ENCODE measurements at regions not wholly inside any gene's neighbourhood (a gene's known extent, or its start where the extent isn't known, plus 50 kb on each side); places are given as distances from the start of the nearest gene placed in this dataset.

DNA sequence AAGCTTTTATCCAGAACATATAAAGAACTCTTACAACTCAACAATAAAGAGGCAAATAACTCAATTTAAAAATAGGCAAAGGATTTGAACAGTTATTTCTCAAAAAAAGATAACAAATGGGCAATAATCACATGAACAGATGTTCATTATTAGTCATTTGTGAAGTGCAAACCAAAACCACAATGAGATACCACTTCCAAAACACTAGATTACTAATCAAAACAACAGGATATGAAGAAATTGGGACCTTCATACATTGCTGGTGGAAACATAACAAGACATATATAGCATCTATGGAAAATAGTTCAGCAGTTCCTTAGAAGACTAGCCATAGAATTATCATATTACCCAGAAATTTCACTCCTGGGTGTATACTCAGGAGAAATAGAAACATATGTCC lies 224.6 kb downstream of the FBXO8 start:
- no peaks in the 10 kb centered on the region for H3K27me3 ChIP-seq (ENCODE audit: control insufficient read depth, low read length)
- no peaks in the 10 kb centered on the region for H3K79me2 ChIP-seq (ENCODE audit: control insufficient read depth, low read length)
- no peak overlapping the region for H3K27ac ChIP-seq (ENCODE audit: low read depth, low read length)
- no peaks in the 10 kb centered on the region for H3F3A ChIP-seq (ENCODE audit: control insufficient read depth, insufficient read depth)
- H3K9me2 ChIP-seq (replicated peaks; ENCODE audit: control insufficient read depth, low read length) = no peaks in the 10 kb centered on the region
- no peak for TF ChIP-seq CTCF (IDR thresholded peaks at IDR 0.05; ENCODE audit: low read depth, low read length, poor library complexity, severe bottlenecking)
- TF ChIP-seq EZH2phosphoT487 (IDR thresholded peaks at IDR 0.05; ENCODE audit: borderline replicate concordance, low read length) = no peak
- no peak overlapping the region for H3K4me2 ChIP-seq (ENCODE audit: low read length)
- H3K36me3 ChIP-seq (ENCODE audit: control insufficient read depth, low read length) = no peaks in the 10 kb centered on the region
- H3K4me3 ChIP-seq (ENCODE audit: low read length) = no peak overlapping the region
- H3K9me3 ChIP-seq (ENCODE audit: control insufficient read depth, insufficient read depth, low read length) = no peaks in the 10 kb centered on the region
- H3K4me1 ChIP-seq (ENCODE audit: control insufficient read depth, low read length) = peaks cover 5% of the 10 kb centered on the region; the same call in 1 of the 2 replicates
- no peaks in the 10 kb centered on the region for H4K20me1 ChIP-seq (ENCODE audit: control insufficient read depth, insufficient read depth, low read depth, low read length)

DNA sequence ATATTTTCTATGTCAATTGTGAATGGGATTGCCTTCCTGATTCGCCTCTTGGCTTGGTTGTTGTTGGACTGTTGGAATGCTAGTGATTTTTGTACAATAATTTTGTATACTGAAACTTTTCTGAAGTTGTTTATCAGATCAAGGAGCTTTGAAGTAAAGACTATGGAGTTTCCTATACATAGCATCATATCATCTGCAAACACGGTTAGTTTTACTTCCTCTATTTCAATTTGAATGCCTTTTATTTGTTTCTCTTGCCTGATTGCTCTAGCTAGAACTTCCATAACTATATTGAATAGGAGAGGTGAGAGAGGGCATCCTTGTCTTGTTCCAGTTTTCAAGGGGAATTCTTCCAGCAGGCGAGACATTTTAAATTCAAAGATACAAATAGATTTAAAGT lies 226.5 kb downstream of the FBXO8 start:
- Histone ChIP-seq H3K79me2 (ENCODE audit: control insufficient read depth, low read length) (no peaks in the 10 kb centered on the region), H3K27ac (ENCODE audit: low read depth, low read length) (no peak overlapping the region), H4K20me1 (ENCODE audit: control insufficient read depth, insufficient read depth, low read depth, low read length) (no peaks in the 10 kb centered on the region), H3K4me1 (ENCODE audit: control insufficient read depth, low read length) (peaks cover 5% of the 10 kb centered on the region; the same call in 1 of the 2 replicates), H3K4me2 (ENCODE audit: low read length) (no peak overlapping the region), H3K9me2 (replicated peaks; ENCODE audit: control insufficient read depth, low read length) (no peaks in the 10 kb centered on the region), H3K4me3 (ENCODE audit: low read length) (no peak overlapping the region), H3F3A (ENCODE audit: control insufficient read depth, insufficient read depth) (no peaks in the 10 kb centered on the region), H3K27me3 (ENCODE audit: control insufficient read depth, low read length) (no peaks in the 10 kb centered on the region), H3K36me3 (ENCODE audit: control insufficient read depth, low read length) (no peaks in the 10 kb centered on the region), H3K9me3 (ENCODE audit: control insufficient read depth, insufficient read depth, low read length) (no peaks in the 10 kb centered on the region)
- TF ChIP-seq EZH2phosphoT487 (IDR thresholded peaks at IDR 0.05; ENCODE audit: borderline replicate concordance, low read length) (no peak), CTCF (IDR thresholded peaks at IDR 0.05; ENCODE audit: low read depth, low read length, poor library complexity, severe bottlenecking) (no peak)

GRCh38 chr4:174055344-174055743 lies 228.1 kb downstream of the FBXO8 start:
- no peaks in the 10 kb centered on the region for H3K36me3 ChIP-seq (ENCODE audit: control insufficient read depth, low read length)
- no peaks in the 10 kb centered on the region for H3K9me3 ChIP-seq (ENCODE audit: control insufficient read depth, insufficient read depth, low read length)
- H4K20me1 ChIP-seq (ENCODE audit: control insufficient read depth, insufficient read depth, low read depth, low read length) = no peaks in the 10 kb centered on the region
- no peak overlapping the region for H3K4me2 ChIP-seq (ENCODE audit: low read length)
- no peaks in the 10 kb centered on the region for H3K79me2 ChIP-seq (ENCODE audit: control insufficient read depth, low read length)
- peaks cover 5% of the 10 kb centered on the region; the same call in 1 of the 2 replicates for H3K4me1 ChIP-seq (ENCODE audit: control insufficient read depth, low read length)
- no peak for TF ChIP-seq EZH2phosphoT487 (IDR thresholded peaks at IDR 0.05; ENCODE audit: borderline replicate concordance, low read length)
- TF ChIP-seq CTCF (IDR thresholded peaks at IDR 0.05; ENCODE audit: low read depth, low read length, poor library complexity, severe bottlenecking) = no peak
- no peak overlapping the region for H3K4me3 ChIP-seq (ENCODE audit: low read length)
- H3K27ac ChIP-seq (ENCODE audit: low read depth, low read length) = no peak overlapping the region
- H3K27me3 ChIP-seq (ENCODE audit: control insufficient read depth, low read length) = no peaks in the 10 kb centered on the region
- H3K9me2 ChIP-seq (replicated peaks; ENCODE audit: control insufficient read depth, low read length) = no peaks in the 10 kb centered on the region
- no peaks in the 10 kb centered on the region for H3F3A ChIP-seq (ENCODE audit: control insufficient read depth, insufficient read depth)
